SHP77 treated with DMSO at 0.1 percent for 48 hours (cell line): ENCODE measurements at regions not wholly inside any gene's neighbourhood (a gene's known extent, or its start where the extent isn't known, plus 50 kb on each side); places are given as distances from the start of the nearest gene placed in this dataset.
A peak's percentile ranks its signal among the peaks of the same experiment; 100 is the strongest.
"Not testable (repeated sequence)": the region's sequence is repeated elsewhere in the genome, so short reads cannot be mapped to it uniquely, and the experiment has no call there.

Experiments
- DNase-seq: peaks from one replicate; lab custom pipeline; 2025; lab: John Stamatoyannopoulos, UW

DNA sequence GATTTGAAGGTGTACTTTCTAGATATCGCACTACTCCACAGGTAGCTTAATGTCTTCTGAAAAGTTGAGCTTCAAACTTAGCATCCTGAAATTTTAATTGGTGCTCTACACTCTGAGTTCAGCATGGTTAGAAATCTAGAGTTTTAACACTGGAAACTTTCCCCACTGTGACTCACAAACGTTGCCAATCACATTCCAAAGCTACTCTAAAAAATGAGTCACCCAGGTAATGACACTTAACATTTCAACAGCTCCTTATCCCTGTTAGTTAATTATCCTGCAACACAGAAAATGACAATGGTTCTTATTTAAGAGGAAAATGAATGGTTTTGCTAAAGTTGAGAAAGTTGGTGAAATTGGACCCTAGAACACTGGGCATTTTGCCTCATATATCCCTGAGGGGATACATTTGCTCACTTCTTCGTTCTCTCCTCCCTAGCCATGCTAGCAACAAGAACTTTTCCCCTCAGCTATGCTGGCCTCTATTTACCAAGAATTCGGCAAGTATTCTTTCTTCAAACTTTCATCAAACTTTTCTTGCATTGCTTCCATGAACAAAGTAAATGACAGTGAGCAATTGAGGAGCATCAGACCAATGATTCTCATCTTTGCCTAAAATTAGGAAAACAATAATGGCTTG lies 1024.1 kb upstream of the KLHL29 start:
- DNase-seq: no peak

DNA sequence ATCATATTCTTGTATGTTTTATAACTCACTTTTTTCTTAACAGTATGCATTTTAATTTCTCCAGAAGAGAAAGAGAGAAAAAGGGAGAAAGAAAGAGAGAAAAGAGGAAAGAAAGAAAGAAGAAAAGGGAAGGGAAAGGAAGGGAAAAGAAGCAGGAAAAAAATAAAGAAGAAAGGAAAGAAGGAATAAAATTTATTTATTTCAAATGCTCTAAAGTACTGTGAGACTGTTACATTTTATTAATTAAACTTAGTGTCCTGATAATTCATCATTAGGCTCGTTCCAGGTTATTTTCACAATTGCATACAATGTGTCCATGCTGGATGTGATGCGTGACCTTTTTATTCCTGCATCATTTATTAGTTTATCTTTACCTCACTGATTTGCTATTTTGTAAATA lies 1023.4 kb upstream of the KLHL29 start:
- DNase-seq: no peak

DNA sequence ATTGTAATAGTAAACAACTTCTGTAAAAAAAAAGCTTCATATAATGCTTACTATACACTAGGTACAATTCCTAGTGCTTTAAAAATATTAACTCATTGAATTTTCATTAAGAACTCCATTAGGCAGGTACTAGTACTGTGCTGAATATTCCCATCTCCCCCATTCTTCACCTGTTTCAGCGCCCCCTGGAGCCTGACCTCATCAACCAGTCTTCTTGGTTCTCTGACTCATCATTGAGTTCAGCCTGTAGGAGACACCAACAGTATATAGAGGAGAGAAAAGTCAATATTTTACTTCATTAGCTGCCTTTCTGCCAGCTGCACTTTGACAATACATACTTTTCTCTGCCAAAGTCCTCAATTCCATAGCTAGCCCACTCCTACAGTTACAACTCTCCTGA lies 1009.9 kb upstream of the KLHL29 start:
- peak; percentile 25 for DNase-seq

DNA sequence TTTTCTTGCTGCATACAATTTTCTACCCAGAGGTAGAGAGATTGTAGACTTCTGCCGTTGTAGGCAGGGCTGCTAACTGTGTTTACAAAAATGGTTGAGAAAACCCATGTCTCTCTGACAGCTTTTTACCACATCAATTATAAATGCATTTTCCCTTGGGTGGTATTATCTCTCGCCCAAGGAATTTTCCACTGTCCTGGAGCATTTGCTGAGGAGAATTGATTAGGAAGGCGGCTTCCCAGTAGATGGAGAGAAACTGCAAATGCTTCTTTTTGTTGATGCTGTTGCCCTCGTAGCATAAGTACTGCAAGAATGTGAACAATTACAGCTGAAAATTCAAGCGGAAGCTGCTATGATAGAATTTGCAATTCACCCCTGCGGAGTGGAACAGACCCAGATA lies 1007.7 kb upstream of the KLHL29 start:
- DNase-seq: no peak

DNA sequence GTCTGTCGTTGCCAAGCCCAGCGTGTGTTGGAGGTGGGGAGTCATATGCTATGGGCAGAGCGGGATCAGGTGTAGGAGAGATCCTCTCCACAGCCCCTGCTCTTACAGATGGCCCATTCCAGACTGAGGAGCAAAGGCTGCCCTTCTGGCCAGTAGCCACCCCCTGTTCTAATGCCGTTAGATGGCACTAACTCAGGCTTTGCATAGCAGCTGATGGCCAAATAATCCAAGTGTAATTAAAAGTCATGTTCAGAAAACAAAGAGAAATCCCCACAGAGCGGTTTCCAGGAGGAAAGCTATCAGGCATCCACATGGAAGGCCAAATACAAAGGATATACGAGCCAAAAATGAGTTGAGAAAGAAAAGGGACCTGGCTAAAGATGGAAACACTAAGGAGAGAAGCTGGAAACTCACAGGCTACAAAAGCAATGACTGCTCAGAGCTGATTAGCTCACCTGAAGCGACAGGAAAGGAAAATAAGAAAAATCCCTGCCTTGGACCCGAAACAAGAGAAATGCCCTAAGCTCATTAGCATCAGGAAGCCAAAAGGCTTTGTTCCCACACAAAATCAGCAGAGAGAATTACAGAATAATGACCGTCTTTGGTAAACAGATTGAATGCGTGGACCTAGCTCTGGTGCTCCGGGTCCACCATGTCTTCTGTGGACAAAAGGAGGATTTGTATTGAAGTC lies 1002.4 kb upstream of the KLHL29 start:
- no peak for DNase-seq

DNA sequence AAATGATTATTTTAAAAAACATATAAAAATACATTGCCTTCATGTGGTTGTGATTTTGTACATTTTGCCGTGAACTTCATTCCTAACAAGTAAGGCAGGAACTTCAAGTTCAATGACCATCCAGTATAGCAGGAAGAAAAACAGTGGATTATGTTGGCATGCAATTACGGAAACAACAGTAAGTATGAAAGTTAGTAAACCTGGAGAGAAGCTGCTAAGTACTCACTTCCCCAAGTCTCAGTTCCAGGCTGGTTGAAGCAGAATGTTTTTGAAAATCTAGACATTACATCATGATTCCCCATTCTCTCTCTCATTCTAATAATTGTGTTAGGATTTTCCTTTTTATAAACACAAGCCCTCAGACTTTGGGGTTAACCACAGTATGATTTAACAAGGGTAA lies 987.1 kb upstream of the KLHL29 start:
- DNase-seq: no peak

DNA sequence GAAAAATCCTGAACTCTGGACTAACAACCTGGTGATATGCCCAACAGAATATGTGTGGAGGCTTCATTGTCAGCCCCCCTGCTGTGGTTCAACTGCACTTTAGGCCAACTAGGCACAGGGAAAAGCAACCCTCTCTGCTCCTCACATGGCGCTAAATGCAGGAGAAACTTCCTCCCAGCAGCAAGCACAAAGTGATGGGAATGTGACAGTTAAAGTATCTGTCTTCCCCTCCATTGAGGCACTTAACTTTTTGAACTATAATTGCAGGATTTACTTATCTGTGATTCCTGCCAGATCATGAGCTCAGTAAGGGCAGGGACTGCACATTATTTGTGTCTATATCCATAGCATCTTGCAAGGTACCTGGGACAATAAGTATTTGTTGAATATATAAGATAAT lies 981.2 kb upstream of the KLHL29 start:
- DNase-seq: no peak

DNA sequence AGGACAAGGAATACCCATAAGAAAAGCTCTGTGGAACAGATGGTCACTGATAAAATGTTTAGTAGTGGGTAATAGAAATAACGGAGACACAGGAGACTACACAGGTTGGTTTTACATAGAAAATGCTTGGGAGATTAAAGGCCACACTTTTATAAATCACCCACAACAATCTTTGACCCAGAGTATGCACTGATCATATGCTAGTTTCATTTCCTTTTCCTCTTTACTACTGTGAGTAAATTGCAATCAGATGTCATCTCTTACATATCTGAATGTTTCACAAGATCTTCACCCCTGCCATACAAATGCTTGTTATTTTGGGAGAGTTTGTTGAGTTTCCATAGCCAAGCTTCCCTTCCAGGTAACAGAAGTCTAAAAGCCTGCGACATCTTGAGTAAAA lies 978.4 kb upstream of the KLHL29 start:
- DNase-seq: no peak

DNA sequence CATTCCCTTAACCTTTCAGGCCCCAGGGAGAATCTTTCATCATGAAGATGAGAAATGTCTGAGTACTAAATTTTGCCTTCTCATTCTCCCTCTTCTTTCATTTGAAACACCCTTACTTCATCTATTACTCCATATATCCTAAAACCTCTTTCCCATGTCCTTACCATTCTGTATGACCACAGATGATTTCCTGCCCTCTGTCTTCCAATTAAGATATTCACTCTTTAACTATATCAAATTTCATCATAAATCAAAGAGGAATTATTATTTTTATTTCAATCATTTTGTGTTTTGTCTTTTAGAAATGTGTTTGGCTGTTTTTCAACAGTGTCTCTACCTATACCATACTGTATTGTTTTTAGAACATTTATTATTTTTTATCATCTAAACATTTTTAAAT lies 964.9 kb upstream of the KLHL29 start:
- no peak for DNase-seq

DNA sequence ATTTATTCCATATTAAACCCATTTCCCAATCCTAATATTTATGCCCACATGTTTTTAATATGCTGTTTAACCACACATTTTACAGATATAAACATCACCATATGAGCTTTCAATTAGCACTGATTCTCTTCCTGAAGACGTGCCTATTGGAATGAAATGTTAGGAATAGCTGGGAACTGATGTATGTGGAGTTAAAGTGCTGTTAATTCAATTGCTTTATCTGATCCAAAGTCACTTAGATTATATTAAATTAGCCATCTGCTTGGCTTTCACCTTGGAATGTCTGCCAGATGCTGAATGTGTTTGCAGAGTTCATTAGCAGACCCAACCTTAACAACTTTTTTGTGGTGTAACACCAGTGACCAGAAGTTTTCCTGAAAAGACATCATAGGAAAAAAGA lies 942.9 kb upstream of the KLHL29 start:
- DNase-seq: no peak

DNA sequence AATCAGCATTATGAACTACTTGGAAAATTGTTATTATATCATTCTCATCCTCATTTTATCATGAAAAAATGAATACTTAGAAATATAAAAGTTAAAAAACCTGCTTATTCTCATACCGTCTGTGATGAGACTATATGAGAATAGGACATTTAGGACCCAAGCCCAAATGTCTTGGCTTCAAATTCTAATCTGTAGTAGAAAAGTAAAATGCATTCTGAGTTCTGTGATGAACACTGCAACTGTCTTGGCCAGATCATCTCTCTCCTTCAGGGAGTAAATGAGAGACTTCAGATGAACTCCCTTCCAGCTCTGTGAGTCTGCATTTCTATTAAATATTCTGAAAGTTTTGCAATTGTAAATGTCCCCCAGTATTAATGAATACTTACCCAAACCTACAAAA lies 940.7 kb upstream of the KLHL29 start:
- no peak for DNase-seq

DNA sequence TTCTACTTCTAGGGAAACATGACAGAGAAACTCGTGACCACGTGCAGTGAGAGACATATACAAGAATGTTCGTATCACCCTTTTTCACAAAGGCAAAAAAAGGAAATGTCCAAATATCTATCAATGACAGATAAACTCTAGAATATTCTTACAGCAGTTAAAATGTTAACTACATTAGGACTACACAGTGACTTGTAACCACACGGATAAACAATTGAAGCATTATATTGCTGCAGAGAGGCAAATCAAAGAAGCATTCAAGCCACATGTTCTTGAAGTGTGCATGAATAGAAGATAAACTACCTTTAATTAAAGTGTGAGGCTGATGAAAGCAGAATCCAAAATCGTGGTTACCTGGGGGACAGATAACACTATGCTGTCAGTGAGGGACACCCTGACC lies 935.3 kb upstream of the KLHL29 start:
- no peak for DNase-seq

DNA sequence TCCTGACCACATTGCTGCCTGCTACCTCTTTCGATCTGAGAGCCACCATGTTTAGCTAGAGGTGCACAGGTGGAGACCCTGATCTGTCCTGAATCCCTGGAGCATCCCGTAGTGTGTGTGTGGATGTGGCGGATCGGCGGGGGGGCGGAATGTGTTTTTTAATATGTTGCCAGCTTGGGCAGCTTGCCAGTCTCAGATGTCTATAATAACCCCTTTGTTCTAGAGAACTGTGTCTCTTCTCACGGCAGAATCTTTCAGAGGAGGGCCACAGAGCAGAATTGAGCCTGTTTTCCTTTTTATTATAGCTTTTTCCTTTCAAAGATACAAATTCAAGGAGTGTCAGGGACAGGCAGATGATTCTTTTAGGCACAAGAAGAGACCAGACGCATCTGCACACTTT lies 934.1 kb upstream of the KLHL29 start:
- no peak for DNase-seq

DNA sequence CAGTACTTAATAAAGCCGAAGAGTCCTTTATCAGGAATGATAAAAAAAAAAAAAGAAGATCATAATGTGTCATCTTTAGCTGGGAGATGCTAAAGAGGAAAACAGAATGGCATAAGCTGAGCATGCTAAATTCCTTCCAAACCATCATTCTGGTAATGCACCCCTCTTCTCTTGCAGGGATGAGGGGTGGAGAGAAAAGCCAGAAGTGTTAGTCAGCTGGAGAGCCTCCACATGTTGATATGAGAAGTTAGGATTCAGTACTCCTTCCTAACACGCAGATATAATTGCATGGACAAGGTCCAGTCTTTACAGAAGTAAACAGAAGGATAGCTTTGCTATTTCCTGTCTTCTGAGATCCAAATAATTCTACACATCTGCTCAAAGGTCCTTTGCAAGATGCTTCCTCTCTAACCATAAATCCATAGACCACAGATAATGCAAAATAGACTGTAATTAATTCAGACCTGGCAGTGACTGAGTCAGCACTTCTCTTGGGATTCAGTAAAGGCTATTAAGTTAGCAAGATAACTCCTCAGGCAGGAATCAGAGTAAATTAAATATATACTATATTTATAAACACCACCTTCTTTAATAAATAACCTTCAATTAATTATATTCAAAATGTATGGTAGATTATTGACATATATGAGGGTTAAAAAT lies 930.0 kb upstream of the KLHL29 start:
- DNase-seq: no peak

DNA sequence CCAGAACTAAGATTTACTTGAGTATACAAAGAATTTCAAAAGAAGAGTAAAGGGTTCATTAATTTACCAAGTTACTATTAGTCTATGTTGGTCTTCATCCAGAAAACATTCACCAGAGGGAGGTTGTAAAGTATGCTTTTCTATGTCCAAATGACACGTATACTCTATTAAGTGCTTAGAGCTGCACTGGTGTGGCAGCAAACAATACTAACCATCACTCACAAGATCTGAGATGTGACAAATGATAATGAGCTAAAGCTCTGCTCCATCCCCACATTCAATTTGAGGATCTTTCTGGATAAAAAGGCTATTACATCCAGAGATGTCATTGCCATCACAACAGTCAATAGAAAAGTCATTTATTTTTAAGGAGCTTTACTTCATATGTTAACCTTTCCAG lies 926.5 kb upstream of the KLHL29 start:
- no peak for DNase-seq

DNA sequence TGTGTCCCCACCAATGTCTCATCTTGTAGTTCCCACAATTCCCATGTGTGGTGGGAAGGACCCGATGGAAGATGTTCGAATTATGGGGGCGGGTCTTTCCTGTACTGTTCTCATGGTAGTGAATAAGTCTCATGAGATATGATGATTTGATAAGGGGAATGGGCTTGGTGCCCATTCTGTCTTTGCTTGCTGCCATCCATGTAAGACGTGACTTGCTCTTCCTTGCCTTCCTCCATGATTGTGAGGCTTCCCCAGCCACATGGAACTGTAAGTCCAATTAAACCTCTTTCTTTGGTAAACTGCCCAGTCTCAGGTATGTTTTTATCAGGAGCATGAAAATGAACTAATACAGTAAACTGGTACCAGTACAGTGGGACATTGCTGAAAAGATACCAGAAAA lies 909.9 kb upstream of the KLHL29 start:
- DNase-seq: not testable (repeated sequence)

DNA sequence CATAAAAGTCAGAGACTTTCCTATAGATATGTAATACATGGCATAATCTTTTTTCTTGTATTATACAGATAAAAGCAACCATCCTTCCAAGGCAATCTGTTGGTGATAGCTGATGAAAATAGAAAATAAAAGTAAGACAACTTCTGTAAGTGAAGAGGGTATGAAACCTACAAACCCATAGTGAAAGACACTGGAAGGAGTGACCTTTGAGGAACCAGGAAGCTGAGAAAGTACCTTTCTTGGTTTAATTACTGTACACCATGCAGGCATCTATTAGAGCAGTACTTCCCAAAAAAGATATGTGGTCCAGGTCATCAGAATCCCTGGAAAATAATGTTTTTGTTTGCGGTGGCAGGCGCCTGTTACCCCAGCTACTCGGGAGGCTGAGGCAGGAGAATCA lies 906.6 kb upstream of the KLHL29 start:
- no peak for DNase-seq

DNA sequence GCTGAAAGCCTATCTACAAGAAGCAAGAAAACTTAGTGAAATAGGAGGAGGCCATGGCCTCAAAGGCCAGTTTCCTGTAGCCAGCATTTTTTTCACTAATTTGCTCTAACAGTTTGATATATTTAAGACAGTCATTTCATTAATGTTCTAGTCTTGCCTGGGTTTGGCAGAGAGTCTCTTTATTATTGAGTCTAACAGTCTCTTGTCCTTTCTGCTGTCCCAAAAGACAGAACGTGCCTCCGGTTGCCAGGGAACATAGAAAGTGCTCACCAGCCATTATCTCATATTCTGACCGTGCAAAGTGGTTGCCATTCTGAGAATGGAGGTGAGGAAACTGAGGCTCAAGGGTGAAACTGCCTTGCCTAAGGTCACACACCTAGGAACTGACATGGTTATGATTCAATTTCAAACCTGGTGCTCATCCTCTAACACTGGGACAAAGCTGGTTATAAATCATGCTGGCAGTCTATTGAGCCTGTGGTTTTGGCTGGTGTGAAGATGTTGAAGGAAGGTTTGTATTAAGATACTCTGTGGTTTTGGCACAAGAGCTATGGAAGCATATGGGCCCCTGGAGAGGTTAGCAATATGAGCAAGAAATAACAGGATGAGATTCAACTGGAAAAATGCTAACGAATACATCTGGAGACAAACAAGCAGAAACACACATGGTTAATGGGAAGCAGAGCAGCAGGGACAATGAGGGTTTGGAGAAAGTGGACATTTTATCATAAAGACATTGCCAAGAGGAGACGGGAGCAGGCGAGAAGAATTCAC lies 903.3 kb upstream of the KLHL29 start:
- no peak for DNase-seq

DNA sequence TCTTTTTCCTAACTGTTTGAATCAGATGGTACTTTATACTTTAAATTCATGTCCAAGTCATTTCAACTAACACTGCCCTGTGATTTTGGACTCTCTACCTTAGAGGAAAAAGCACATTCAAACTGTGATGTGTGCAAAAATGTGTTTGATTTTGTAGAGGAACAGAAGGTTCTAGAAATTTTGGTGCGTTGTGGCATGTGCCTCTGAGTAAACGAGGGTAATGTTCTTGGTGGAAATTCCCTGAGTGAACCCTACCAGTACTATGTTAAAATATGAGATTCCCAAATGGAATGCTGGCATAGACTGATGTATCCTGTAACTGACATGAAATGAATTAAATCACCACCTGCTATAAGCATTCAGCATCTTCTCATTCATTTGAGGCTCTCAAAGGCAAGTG lies 901.9 kb upstream of the KLHL29 start:
- DNase-seq: no peak

DNA sequence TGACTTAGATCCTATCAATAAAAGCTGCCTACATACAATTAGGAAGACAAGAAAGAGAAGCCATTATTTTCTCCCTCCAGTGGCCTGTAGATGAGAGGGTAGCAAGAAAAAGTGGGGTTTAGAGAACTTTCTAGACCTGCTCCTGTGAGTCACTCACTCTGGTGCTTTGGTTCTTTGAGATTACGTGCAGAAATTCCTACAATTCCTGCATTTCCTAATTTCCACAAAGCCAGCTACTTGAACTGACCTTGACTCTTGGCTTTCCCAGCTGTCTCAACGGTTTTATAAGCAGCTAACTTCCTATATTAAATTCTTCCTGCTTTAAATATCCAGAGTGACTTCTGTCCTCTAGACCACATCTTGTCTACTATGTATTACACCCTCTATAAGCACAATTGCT lies 899.5 kb upstream of the KLHL29 start:
- DNase-seq: no peak

DNA sequence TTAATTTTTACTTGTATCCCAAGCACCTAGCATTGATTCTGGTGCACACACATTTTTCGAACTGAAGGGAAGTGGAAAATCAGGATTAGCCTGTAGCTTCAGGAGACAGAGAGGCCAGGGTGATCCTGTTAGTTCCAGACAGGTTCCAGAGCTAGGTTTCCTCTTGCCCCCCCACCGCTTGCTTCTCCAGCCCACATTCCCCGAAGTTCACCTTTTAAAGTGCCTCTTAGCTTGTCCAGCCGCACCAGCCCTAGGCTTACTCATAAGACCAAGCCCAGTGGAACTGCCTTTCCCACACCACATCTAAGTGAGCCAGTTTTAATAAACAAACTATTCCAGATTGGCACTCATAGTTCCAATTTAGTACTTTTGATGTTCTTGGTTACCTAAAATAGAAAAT lies 898.6 kb upstream of the KLHL29 start:
- DNase-seq: no peak

DNA sequence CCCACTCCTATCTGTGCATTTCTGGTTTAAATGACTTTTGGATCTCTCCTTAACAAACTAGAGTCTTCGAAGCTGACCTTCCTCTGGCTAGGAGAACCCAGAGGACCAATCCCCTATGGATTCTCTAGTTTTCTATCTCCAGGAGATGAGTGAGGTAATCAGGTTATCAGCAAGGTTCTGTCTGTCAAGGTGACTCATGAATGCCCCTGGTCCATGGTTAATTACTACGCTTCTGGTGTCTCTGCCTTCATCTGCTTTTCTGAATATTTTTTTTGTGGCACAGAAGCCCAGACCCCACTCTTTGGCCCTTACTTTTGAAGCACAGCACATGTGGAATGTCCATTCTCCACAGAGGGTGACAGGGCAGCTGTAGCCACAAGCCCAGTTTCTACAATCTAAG lies 897.9 kb upstream of the KLHL29 start:
- no peak for DNase-seq

DNA sequence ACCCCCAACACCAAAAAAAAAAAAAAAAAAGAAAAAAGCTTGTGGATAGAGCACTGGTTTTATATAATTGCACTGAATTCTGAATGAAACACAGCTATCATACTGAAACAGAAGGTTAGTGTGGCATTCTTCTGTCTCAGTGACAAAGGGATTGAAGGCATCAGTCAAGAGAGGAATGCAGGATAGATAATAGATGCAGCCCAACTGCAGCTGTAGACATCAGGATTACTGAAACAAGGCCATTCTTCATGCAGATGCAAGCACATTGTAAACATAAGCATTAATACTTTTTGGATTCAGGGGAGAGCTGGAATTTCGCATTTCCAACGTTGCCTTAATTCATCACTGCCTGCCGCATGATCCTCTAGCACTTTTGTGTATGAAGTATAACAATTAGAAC lies 897.4 kb upstream of the KLHL29 start:
- DNase-seq: no peak
